GM23338 (cell line): ENCODE measurements at regions not wholly inside any gene's neighbourhood (a gene's known extent, or its start where the extent isn't known, plus 50 kb on each side); places are given as distances from the start of the nearest gene placed in this dataset.

Source experiments
- ATAC-seq: fragments of 200-7000 bp; cut with Tn5 transposase; 3 replicates; pipeline ENCODE4 v1.9.1; 2020
- DNase-seq: peaks from one replicate; pipeline ENCODE4 v3.0.0-alpha.2; 2015; ENCODE audit warnings: low spot score
- H2AFZ ChIP-seq: fragments of 200-600 bp; sonication (generic); 2 replicates; pipeline ENCODE4 v1.8.0; 2016; ENCODE audit warnings: antibody characterized with exemption, mild to moderate bottlenecking, moderate library complexity
- H3F3A ChIP-seq: fragments of 200-600 bp; sonication (generic); replicated peaks from 2 replicates; pipeline ENCODE4 v1.8.0; 2017; ENCODE audit warnings: antibody characterized with exemption, mixed run types, low read depth
- H3K27ac ChIP-seq: fragments of 200-600 bp; sonication (generic); 2 replicates; pipeline ENCODE4 v1.6.1; 2016; ENCODE audit warnings: low read depth
- H3K27me3 ChIP-seq: fragments of 200-600 bp; sonication (generic); 2 replicates; pipeline ENCODE4 v1.8.0; 2016; ENCODE audit warnings: mild to moderate bottlenecking, mixed run types, moderate library complexity; ENCODE audit not compliant: insufficient read depth
- H3K36me3 ChIP-seq: fragments of 200-600 bp; sonication (generic); 2 replicates; pipeline ENCODE4 v1.8.0; 2016; ENCODE audit warnings: mild to moderate bottlenecking; ENCODE audit not compliant: insufficient read depth
- H3K4me1 ChIP-seq: fragments of 200-600 bp; sonication (generic); 2 replicates; pipeline ENCODE4 v1.8.0; 2016; ENCODE audit warnings: mild to moderate bottlenecking, moderate library complexity; ENCODE audit not compliant: insufficient read depth
- H3K4me2 ChIP-seq: fragments of 200-600 bp; sonication (generic); 2 replicates; pipeline ENCODE4 v1.7.1; 2017; ENCODE audit warnings: mixed run types
- H3K4me3 ChIP-seq: fragments of 200-600 bp; sonication (generic); 2 replicates; pipeline ENCODE4 v1.6.1; 2016; ENCODE audit warnings: mixed run types
- H3K79me2 ChIP-seq: fragments of 200-600 bp; sonication (generic); replicated peaks from 2 replicates; pipeline ENCODE4 v1.8.0; 2017; ENCODE audit warnings: mild to moderate bottlenecking; ENCODE audit not compliant: insufficient read depth
- H3K9me2 ChIP-seq: fragments of 200-600 bp; sonication (generic); 2 replicates; pipeline ENCODE4 v1.8.0; 2017; ENCODE audit not compliant: insufficient read depth
- H4K20me1 ChIP-seq: fragments of 200-600 bp; sonication (generic); replicated peaks from 2 replicates; pipeline ENCODE4 v1.8.0; 2017; ENCODE audit warnings: mild to moderate bottlenecking; ENCODE audit not compliant: insufficient read depth
- H3K27ac Mint-ChIP-seq: 2 replicates; pipeline ENCODE4 v1.8.0; 2020; ENCODE audit warnings: inconsistent platforms, mild to moderate bottlenecking, moderate library complexity, mixed read lengths
- H3K27me3 Mint-ChIP-seq: 3 replicates; pipeline ENCODE4 v1.8.0; 2022; ENCODE audit warnings: low read depth, mild to moderate bottlenecking, moderate library complexity, mixed read lengths, inconsistent platforms; ENCODE audit not compliant: insufficient read depth, poor library complexity
- H3K36me3 Mint-ChIP-seq: 3 replicates; pipeline ENCODE4 v1.8.0; 2021; ENCODE audit warnings: low read depth, mild to moderate bottlenecking, inconsistent platforms, moderate library complexity, mixed read lengths
- H3K4me1 Mint-ChIP-seq: 3 replicates; pipeline ENCODE4 v1.8.0; 2020; ENCODE audit warnings: mild to moderate bottlenecking, inconsistent platforms, mixed read lengths
- H3K4me3 Mint-ChIP-seq: 3 replicates; pipeline ENCODE4 v1.8.0; 2021; ENCODE audit warnings: moderate library complexity, mild to moderate bottlenecking, inconsistent platforms, mixed read lengths
- H3K9me3 Mint-ChIP-seq: 3 replicates; pipeline ENCODE4 v1.8.0; 2020; ENCODE audit warnings: moderate library complexity, mild to moderate bottlenecking, inconsistent platforms, mixed read lengths
- CREB1 ChIP-seq: fragments of 250-450 bp; sonication (Bioruptor Pico); IDR thresholded peaks from 2 replicates; pipeline ENCODE4 v1.5.0; 2020; ENCODE audit warnings: low read depth, mild to moderate bottlenecking, moderate library complexity
- EZH2 ChIP-seq: fragments of 200-600 bp; sonication (generic); IDR thresholded peaks from one replicate; pipeline ENCODE4 v1.8.0; 2017; ENCODE audit warnings: antibody characterized with exemption, mild to moderate bottlenecking, low read depth; ENCODE audit not compliant: unreplicated experiment
- NANOG ChIP-seq: IDR thresholded peaks from 2 replicates; pipeline ENCODE4 v1.6.1; 2016; ENCODE audit warnings: antibody characterized with exemption, borderline replicate concordance
- POLR2AphosphoS5 ChIP-seq: IDR thresholded peaks from 2 replicates; pipeline ENCODE4 v1.6.1; 2016; ENCODE audit warnings: antibody characterized with exemption, low read depth
- ZNF114 ChIP-seq: fragments of 250-450 bp; sonication (Bioruptor Pico); IDR thresholded peaks from 2 replicates; pipeline ENCODE4 v1.5.0; 2020; ENCODE audit warnings: mild to moderate bottlenecking, moderate library complexity
- ZNF331 ChIP-seq: fragments of 250-450 bp; sonication (Bioruptor Pico); IDR thresholded peaks from 2 replicates; pipeline ENCODE4 v1.5.0; 2020; ENCODE audit warnings: low read depth, mild to moderate bottlenecking, moderate library complexity
- TF ChIP-seq, protein P1 (sequence below): IDR thresholded peaks from 2 replicates; pipeline ENCODE4 v1.6.1; 2016; ENCODE audit warnings: antibody characterized with exemption
- TF ChIP-seq, protein P2 (sequence below): fragments of 250-450 bp; sonication (Bioruptor Pico); IDR thresholded peaks from 2 replicates; pipeline ENCODE4 v1.5.0; 2020; ENCODE audit warnings: mild to moderate bottlenecking, moderate library complexity
- TF ChIP-seq, protein P3 (sequence below), 2 experiments: fragments of 200-600 bp in 1 of 2; sonication (generic) in 1 of 2; conservative IDR thresholded peaks; 2 replicates each; pipeline versions ENCODE4 v1.5.1 to v1.6.1; 2016 to 2017; ENCODE audit warnings: antibody characterized with exemption in 2 of 2, low read depth in 2 of 2, mild to moderate bottlenecking in 2 of 2, moderate library complexity in 1 of 2
- TF ChIP-seq, protein P4 (sequence below): IDR thresholded peaks from one replicate; pipeline ENCODE4 v1.6.1; 2018; ENCODE audit warnings: antibody characterized with exemption; ENCODE audit not compliant: unreplicated experiment

DNA sequence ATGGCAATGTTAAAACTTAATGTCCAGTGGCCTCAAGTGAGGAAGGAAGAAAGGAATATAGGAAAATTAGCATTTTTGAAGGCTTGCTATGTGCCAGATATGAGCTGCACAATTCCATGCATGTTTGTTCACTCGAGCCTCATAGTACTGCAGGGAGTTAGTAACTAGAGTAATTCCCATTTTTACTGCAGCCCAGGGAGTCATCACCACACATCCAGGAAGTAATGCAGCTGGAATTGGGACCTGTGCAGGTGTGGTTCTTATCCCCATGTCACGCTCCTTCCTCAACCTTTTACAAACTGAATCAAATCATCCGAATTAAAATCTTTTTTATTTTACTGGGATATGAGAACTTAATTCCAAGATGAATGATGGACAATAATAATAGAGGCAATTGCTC, 149.5 kb upstream of the MAFB start:
- Mint-ChIP-seq H3K4me1 (no peaks in the 10 kb centered on the region), H3K27ac (no peak overlapping the region), H3K36me3 (no peaks in the 10 kb centered on the region; the same call in 1 of the 3 replicates), H3K4me3 (no peak overlapping the region), H3K9me3 (peaks cover 21% of the 10 kb centered on the region), H3K27me3 (no peaks in the 10 kb centered on the region)
- no peaks in the 10 kb centered on the region for H3K27me3 ChIP-seq
- no peak for TF ChIP-seq ZNF114
- DNase-seq (no peak), ATAC-seq (no peak)
- no peaks in the 10 kb centered on the region for H3K36me3 ChIP-seq
- H3K4me3 ChIP-seq: no peak overlapping the region
- H3K27ac ChIP-seq: no peak overlapping the region
- H3K79me2 ChIP-seq: no peaks in the 10 kb centered on the region
- H3F3A ChIP-seq: no peaks in the 10 kb centered on the region
- H3K4me2 ChIP-seq: no peak overlapping the region
- no peak overlapping the region for H2AFZ ChIP-seq
- no peaks in the 10 kb centered on the region for H3K4me1 ChIP-seq
- H3K9me2 ChIP-seq: no peaks in the 10 kb centered on the region
- no peaks in the 10 kb centered on the region for H4K20me1 ChIP-seq

DNA sequence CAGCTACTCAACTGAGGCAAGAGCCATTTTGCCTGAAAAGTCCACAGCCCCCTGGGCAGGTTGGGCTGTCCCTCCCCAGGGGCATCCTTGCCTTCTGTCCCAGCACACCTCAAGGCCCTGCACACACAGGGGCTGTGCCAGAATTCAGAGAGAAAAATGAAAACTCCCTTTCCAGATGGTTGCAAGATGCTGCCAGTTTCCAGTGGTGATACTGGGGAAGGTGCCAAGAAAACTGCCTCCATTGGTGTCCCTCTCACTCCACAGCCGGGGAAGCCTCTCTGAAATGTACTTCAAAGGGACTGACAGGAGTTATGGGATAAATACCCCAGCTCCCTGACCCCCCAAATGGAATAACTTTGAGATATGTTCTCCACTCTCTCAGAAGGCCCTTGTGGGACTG, 154.2 kb upstream of the MAFB start:
- Histone ChIP-seq H3F3A (no peaks in the 10 kb centered on the region), H3K36me3 (no peaks in the 10 kb centered on the region), H3K4me3 (no peak overlapping the region), H3K4me1 (no peaks in the 10 kb centered on the region), H3K27me3 (no peaks in the 10 kb centered on the region), H3K9me2 (no peaks in the 10 kb centered on the region; the same call in 1 of the 2 replicates), H4K20me1 (no peaks in the 10 kb centered on the region), H2AFZ (no peak overlapping the region), H3K27ac (no peak overlapping the region), H3K4me2 (no peak overlapping the region), H3K79me2 (no peaks in the 10 kb centered on the region)
- H3K27me3 Mint-ChIP-seq: no peaks in the 10 kb centered on the region
- peaks cover 18% of the 10 kb centered on the region for H3K9me3 Mint-ChIP-seq
- H3K4me1 Mint-ChIP-seq: peaks cover 4% of the 10 kb centered on the region; the same call in 2 of the 3 replicates
- no peak overlapping the region for H3K27ac Mint-ChIP-seq
- no peak for ATAC-seq
- no peaks in the 10 kb centered on the region; the same call in 2 of the 3 replicates for H3K36me3 Mint-ChIP-seq
- DNase-seq: no peak
- no peak overlapping the region for H3K4me3 Mint-ChIP-seq
- TF ChIP-seq, protein P1, sequence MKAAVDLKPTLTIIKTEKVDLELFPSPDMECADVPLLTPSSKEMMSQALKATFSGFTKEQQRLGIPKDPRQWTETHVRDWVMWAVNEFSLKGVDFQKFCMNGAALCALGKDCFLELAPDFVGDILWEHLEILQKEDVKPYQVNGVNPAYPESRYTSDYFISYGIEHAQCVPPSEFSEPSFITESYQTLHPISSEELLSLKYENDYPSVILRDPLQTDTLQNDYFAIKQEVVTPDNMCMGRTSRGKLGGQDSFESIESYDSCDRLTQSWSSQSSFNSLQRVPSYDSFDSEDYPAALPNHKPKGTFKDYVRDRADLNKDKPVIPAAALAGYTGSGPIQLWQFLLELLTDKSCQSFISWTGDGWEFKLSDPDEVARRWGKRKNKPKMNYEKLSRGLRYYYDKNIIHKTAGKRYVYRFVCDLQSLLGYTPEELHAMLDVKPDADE: no peak
- TF ChIP-seq POLR2AphosphoS5 (no peak), NANOG (no peak), CREB1 (CRISPR knock-in tag) (no peak), ZNF331 (CRISPR knock-in tag) (no peak), EZH2 (no peak), ZNF114 (no peak)
- TF ChIP-seq, protein P2, sequence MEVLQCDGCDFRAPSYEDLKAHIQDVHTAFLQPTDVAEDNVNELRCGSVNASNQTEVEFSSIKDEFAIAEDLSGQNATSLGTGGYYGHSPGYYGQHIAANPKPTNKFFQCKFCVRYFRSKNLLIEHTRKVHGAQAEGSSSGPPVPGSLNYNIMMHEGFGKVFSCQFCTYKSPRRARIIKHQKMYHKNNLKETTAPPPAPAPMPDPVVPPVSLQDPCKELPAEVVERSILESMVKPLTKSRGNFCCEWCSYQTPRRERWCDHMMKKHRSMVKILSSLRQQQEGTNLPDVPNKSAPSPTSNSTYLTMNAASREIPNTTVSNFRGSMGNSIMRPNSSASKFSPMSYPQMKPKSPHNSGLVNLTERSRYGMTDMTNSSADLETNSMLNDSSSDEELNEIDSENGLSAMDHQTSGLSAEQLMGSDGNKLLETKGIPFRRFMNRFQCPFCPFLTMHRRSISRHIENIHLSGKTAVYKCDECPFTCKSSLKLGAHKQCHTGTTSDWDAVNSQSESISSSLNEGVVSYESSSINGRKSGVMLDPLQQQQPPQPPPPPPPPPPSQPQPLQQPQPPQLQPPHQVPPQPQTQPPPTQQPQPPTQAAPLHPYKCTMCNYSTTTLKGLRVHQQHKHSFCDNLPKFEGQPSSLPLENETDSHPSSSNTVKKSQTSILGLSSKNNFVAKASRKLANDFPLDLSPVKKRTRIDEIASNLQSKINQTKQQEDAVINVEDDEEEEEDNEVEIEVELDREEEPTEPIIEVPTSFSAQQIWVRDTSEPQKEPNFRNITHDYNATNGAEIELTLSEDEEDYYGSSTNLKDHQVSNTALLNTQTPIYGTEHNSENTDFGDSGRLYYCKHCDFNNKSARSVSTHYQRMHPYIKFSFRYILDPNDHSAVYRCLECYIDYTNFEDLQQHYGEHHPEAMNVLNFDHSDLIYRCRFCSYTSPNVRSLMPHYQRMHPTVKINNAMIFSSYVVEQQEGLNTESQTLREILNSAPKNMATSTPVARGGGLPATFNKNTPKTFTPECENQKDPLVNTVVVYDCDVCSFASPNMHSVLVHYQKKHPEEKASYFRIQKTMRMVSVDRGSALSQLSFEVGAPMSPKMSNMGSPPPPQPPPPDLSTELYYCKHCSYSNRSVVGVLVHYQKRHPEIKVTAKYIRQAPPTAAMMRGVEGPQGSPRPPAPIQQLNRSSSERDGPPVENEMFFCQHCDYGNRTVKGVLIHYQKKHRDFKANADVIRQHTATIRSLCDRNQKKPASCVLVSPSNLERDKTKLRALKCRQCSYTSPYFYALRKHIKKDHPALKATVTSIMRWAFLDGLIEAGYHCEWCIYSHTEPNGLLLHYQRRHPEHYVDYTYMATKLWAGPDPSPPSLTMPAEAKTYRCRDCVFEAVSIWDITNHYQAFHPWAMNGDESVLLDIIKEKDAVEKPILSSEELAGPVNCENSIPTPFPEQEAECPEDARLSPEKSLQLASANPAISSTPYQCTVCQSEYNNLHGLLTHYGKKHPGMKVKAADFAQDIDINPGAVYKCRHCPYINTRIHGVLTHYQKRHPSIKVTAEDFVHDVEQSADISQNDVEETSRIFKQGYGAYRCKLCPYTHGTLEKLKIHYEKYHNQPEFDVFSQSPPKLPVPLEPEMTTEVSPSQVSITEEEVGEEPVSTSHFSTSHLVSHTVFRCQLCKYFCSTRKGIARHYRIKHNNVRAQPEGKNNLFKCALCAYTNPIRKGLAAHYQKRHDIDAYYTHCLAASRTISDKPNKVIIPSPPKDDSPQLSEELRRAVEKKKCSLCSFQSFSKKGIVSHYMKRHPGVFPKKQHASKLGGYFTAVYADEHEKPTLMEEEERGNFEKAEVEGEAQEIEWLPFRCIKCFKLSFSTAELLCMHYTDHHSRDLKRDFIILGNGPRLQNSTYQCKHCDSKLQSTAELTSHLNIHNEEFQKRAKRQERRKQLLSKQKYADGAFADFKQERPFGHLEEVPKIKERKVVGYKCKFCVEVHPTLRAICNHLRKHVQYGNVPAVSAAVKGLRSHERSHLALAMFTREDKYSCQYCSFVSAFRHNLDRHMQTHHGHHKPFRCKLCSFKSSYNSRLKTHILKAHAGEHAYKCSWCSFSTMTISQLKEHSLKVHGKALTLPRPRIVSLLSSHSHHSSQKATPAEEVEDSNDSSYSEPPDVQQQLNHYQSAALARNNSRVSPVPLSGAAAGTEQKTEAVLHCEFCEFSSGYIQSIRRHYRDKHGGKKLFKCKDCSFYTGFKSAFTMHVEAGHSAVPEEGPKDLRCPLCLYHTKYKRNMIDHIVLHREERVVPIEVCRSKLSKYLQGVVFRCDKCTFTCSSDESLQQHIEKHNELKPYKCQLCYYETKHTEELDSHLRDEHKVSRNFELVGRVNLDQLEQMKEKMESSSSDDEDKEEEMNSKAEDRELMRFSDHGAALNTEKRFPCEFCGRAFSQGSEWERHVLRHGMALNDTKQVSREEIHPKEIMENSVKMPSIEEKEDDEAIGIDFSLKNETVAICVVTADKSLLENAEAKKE: no peak
- TF ChIP-seq, protein P3, sequence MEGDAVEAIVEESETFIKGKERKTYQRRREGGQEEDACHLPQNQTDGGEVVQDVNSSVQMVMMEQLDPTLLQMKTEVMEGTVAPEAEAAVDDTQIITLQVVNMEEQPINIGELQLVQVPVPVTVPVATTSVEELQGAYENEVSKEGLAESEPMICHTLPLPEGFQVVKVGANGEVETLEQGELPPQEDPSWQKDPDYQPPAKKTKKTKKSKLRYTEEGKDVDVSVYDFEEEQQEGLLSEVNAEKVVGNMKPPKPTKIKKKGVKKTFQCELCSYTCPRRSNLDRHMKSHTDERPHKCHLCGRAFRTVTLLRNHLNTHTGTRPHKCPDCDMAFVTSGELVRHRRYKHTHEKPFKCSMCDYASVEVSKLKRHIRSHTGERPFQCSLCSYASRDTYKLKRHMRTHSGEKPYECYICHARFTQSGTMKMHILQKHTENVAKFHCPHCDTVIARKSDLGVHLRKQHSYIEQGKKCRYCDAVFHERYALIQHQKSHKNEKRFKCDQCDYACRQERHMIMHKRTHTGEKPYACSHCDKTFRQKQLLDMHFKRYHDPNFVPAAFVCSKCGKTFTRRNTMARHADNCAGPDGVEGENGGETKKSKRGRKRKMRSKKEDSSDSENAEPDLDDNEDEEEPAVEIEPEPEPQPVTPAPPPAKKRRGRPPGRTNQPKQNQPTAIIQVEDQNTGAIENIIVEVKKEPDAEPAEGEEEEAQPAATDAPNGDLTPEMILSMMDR (conservative IDR thresholded peaks at IDR 0.05; ENCODE audit: low read depth in 2 of 2): no peak
- TF ChIP-seq, protein P4, sequence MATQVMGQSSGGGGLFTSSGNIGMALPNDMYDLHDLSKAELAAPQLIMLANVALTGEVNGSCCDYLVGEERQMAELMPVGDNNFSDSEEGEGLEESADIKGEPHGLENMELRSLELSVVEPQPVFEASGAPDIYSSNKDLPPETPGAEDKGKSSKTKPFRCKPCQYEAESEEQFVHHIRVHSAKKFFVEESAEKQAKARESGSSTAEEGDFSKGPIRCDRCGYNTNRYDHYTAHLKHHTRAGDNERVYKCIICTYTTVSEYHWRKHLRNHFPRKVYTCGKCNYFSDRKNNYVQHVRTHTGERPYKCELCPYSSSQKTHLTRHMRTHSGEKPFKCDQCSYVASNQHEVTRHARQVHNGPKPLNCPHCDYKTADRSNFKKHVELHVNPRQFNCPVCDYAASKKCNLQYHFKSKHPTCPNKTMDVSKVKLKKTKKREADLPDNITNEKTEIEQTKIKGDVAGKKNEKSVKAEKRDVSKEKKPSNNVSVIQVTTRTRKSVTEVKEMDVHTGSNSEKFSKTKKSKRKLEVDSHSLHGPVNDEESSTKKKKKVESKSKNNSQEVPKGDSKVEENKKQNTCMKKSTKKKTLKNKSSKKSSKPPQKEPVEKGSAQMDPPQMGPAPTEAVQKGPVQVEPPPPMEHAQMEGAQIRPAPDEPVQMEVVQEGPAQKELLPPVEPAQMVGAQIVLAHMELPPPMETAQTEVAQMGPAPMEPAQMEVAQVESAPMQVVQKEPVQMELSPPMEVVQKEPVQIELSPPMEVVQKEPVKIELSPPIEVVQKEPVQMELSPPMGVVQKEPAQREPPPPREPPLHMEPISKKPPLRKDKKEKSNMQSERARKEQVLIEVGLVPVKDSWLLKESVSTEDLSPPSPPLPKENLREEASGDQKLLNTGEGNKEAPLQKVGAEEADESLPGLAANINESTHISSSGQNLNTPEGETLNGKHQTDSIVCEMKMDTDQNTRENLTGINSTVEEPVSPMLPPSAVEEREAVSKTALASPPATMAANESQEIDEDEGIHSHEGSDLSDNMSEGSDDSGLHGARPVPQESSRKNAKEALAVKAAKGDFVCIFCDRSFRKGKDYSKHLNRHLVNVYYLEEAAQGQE: no peak
